Duodenal mucosa (tissue), 2 donors: ENCODE measurements at regions not wholly inside any gene's neighbourhood (a gene's known extent, or its start where the extent isn't known, plus 50 kb on each side); places are given as distances from the start of the nearest gene placed in this dataset.

Experiments used
- H3K27ac ChIP-seq: one replicate; pipeline ENCODE4 v1.7.0; 2013; ENCODE audit warnings: low read depth, low read length
- H3K27me3 ChIP-seq, 2 donors: one replicate each; pipeline ENCODE4 v1.7.0; 2013; ENCODE audit warnings: low read length in 2 of 2, control low read depth in 1 of 2; ENCODE audit not compliant: insufficient read depth in 2 of 2, control insufficient read depth in 1 of 2
- H3K36me3 ChIP-seq, 2 donors: one replicate each; pipeline ENCODE4 v1.7.0; 2013; ENCODE audit warnings: low read length in 2 of 2, control low read depth in 1 of 2; ENCODE audit not compliant: insufficient read depth in 2 of 2, control insufficient read depth in 1 of 2
- H3K4me1 ChIP-seq, 2 donors: one replicate each; pipeline ENCODE4 v1.7.0; 2013; ENCODE audit warnings: low read length in 2 of 2, control low read depth in 1 of 2; ENCODE audit not compliant: insufficient read depth in 2 of 2, control insufficient read depth in 1 of 2
- H3K4me3 ChIP-seq, 2 donors: one replicate each; pipeline ENCODE4 v1.7.0; 2013; ENCODE audit warnings: low read length in 2 of 2, low read depth in 1 of 2
- H3K9ac ChIP-seq, 2 donors: one replicate each; pipeline ENCODE4 v1.7.0; 2013; ENCODE audit warnings: low read length in 2 of 2, low read depth in 1 of 2
- H3K9me3 ChIP-seq, 2 donors: one replicate each; pipeline ENCODE4 v1.7.0; 2013; ENCODE audit warnings: low read length in 2 of 2, control low read depth in 1 of 2; ENCODE audit not compliant: control insufficient read depth in 1 of 2

DNA sequence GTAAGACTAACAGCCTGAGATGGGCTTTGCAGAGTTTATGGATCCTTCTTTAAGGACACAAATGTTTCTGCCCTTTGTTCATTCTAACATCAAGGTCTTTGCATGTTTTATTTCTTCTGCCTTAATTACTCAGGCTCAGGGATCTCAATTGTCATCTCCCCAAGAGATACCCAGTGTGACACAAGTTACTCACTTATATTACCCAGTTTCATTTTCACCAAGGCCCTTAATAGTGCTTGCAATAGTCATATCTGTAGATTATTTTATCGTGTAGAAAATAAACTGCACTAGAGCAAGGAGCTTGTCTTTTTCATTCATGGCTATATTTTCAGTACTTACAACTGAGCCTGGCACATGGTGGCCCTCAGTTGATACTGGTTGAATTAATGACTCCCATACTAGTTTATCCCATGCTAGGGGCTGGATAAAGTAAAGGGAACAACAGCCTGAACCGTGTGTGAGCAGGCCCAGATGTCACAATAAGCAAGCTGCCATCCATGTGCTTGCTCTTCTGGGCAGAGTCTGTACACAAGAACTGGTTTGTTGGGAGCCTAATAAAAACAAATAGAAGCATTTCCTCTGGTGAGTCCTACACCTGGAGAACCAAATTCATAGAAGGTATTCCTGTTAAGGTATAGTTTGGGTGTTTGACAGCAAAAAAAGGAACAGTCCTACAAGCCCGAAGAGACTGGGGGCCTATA is 112.5 kb upstream of the CD180 start:
- Histone ChIP-seq H3K9me3 (peaks cover 0 to 5% of the 10 kb centered on the region in 2 donors), H3K9ac (no peak overlapping the region), H3K4me1 (no peaks in the 10 kb centered on the region), H3K27me3 (no peaks in the 10 kb centered on the region), H3K27ac (no peak overlapping the region), H3K36me3 (no peaks in the 10 kb centered on the region), H3K4me3 (no peak overlapping the region)

DNA sequence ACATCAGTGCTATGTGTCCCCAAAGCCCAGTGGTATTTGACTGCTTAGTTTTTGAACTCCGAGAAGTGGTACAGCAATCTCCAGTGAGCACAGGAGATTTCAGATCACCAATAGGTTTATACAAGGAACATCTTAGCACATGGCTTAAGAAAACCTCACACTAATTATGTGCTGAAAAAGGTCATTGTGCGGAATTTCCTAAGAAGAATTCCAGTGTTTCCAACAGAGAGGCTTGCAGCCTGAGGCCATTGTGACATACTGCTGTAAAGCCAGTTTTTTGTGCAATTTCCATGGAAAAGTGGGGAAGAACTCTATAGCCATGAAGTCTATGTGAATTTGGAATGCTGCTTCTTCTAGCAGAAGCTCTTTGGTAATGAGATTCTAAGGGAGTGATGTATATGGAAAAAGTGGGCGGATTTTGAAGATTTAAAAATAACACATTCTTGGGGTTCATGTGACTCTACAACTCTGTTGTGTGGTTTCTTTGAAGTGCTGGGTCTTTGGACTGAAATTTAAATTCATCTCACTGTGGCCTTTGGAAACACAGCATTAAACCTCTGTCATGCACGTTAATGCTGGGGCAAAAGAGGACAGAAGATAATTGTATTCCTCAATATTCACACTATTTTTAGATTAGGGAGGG is 110.5 kb upstream of the CD180 start:
- no peaks in the 10 kb centered on the region for H3K4me1 ChIP-seq
- no peak overlapping the region for H3K27ac ChIP-seq
- H3K9ac ChIP-seq: no peak overlapping the region
- no peaks in the 10 kb centered on the region for H3K36me3 ChIP-seq
- H3K4me3 ChIP-seq: no peak overlapping the region
- H3K9me3 ChIP-seq: peaks cover 0 to 3% of the 10 kb centered on the region in 2 donors
- no peaks in the 10 kb centered on the region for H3K27me3 ChIP-seq

DNA sequence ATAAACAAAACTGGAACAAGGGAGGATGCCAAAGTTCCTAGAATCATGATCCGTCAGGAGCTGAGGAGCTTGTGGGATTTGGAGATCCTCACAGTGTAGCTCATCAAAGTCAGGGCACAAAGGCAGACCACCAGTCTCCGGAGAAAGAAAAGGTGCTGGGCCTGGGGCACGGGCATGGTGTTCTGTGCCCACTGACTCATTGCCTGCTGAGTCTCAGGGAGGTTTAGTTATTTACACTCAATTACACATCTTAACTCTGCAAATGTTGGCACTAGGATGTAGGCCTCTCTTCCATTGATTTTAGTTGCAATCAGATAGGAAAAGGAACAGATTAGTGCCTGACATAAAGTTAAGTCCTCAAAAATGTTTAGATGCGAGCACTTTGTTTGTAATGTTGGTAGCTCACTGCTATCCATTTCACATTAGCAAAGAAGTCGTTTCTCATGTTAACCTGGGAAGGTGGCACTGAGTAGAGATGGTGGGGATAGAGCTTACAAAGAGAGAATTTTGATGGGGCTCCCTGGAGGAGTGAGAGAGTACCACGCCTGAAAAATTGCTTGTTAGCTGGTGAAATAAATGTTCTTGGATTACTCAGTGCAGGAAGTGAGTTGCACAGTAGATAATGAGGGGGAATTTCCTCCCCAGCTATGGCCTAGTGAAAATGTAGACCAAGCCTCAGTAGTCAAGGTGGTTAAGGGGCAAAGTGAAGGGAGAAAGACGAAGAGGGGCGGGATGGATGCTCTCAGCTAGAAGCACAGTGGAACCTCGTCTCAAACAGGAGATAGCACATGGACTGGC is 109.5 kb upstream of the CD180 start:
- Histone ChIP-seq H3K4me3 (no peak overlapping the region), H3K4me1 (peaks cover 3 to 4% of the 10 kb centered on the region in 2 donors), H3K27me3 (no peaks in the 10 kb centered on the region), H3K9me3 (peaks cover 0 to 3% of the 10 kb centered on the region in 2 donors), H3K36me3 (no peaks in the 10 kb centered on the region), H3K9ac (no peak overlapping the region), H3K27ac (no peak overlapping the region)

DNA sequence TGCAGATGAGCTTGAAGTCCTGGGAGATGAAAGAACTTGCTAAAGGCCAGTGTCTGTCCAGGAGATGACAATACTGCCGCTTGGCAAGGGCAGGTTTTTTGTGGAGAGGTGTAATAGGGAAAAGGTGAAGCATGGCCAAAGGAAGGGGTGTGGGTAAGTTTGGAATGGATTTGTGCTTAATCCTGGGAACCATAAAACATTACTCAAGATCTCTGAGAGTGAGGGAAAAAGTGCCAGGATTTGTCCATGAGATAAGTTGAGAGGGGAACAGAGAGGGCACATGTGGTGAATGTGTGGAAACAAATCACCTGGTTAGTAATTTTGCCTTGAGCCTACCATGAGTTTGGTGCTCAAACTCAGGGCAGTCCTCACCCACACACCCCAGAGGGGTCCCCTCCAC is 108.8 kb upstream of the CD180 start:
- Histone ChIP-seq H3K27me3 (no peaks in the 10 kb centered on the region), H3K9me3 (peaks cover 0 to 3% of the 10 kb centered on the region in 2 donors), H3K36me3 (no peaks in the 10 kb centered on the region), H3K4me3 (no peak overlapping the region), H3K4me1 (peaks cover 3 to 4% of the 10 kb centered on the region in 2 donors), H3K27ac (no peak overlapping the region), H3K9ac (no peak overlapping the region)

DNA sequence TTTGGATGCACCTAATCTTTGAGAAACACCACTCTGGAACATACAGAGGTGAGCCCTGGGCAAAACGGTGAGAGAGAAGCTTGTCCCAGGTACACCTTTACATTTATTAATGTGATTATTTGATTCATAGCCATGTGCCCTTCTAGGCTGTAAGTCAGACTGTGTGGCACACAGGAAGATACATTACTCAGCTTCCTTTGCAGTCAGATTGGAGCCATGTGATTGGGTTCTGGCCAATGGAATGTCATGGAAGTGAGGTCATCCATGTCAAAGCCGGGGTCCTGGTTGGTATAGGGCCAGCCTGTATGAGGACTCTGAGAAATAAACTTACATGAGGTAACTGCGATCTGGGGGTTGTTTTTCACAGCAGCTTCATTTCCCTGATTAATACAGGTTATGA is 106.8 kb upstream of the CD180 start:
- Histone ChIP-seq H3K36me3 (no peaks in the 10 kb centered on the region), H3K4me3 (no peak overlapping the region), H3K9ac (no peak overlapping the region), H3K9me3 (no peaks in the 10 kb centered on the region), H3K27ac (no peak overlapping the region), H3K27me3 (no peaks in the 10 kb centered on the region), H3K4me1 (peaks cover 3 to 4% of the 10 kb centered on the region in 2 donors)

DNA sequence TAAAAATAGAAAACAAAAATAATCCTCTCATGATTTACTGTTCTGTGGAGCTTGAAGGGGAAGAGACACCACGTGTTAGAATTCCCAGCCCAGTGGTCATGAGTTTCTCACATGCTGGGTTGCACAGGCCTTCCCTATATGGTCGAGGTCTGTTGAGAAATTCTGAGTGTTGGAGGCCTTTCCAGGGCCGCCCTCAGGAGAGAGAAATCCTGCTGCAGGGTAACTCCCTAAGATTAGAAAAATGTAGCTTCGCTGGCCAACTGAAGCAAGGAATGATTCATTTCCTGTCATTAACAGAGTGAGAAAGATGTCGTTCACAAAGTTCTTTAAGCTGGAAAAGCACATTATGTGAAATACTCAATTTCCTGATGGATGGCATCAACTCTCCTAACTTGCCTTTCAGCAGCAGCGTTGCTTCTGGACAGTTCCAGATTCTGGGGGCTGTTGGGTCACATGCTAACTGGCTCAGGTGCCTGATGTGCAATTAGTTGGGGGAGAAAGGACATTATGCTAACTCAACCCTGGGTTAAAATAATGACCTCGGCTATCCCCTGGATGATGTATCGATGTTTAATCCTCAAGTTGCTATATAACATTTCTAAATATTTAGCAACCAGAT is 104.8 kb upstream of the CD180 start:
- no peak overlapping the region for H3K9ac ChIP-seq
- no peaks in the 10 kb centered on the region for H3K9me3 ChIP-seq
- H3K4me1 ChIP-seq: peaks cover 3 to 4% of the 10 kb centered on the region in 2 donors
- no peak overlapping the region for H3K27ac ChIP-seq
- H3K36me3 ChIP-seq: no peaks in the 10 kb centered on the region
- no peak overlapping the region for H3K4me3 ChIP-seq
- no peaks in the 10 kb centered on the region for H3K27me3 ChIP-seq

DNA sequence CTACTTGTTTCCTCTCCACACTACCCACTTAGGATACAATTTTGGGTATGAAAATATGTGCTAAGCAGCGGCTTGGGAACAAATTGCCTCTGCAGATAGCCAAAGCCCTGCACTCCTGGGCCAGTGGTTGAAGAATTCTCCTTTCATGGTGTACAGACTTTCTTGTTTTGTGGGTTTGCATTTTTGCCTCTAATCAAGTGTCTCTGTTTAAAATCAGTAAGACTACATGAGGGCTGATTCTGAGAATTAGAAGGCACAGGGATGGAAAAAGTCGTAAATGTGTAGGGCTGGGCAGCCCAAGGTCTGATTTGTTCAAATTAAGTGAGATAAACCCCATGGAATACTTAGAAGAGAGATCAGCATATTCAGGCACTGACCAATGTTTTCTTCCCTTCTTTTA is 103.7 kb upstream of the CD180 start:
- Histone ChIP-seq H3K9ac (no peak overlapping the region), H3K27me3 (no peaks in the 10 kb centered on the region), H3K36me3 (no peaks in the 10 kb centered on the region), H3K4me3 (no peak overlapping the region), H3K27ac (no peak overlapping the region), H3K4me1 (peaks cover 3 to 4% of the 10 kb centered on the region in 2 donors), H3K9me3 (no peaks in the 10 kb centered on the region)

DNA sequence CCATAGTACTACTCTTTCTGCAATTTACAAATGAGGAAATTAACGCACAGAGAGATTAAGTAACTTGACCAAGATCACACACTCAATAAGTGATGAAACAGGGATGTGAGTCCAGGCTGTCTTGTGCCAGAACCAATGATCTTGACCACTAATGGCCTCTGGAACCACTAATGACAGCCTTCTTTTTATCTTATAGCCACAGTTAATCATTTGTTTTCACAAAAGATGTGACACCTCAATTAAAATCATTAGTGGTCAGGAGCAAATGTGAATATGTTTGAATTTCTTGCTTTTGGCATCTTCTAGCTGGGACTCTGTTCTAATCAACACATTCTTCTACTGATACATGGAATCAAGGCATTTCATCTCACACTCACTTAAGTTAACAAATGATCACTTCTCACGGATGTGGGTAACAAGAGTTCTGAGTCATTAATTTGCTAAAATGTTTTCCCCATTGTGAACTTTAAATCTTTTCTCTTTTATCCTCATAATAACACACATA is 102.7 kb upstream of the CD180 start:
- no peak overlapping the region for H3K9ac ChIP-seq

DNA sequence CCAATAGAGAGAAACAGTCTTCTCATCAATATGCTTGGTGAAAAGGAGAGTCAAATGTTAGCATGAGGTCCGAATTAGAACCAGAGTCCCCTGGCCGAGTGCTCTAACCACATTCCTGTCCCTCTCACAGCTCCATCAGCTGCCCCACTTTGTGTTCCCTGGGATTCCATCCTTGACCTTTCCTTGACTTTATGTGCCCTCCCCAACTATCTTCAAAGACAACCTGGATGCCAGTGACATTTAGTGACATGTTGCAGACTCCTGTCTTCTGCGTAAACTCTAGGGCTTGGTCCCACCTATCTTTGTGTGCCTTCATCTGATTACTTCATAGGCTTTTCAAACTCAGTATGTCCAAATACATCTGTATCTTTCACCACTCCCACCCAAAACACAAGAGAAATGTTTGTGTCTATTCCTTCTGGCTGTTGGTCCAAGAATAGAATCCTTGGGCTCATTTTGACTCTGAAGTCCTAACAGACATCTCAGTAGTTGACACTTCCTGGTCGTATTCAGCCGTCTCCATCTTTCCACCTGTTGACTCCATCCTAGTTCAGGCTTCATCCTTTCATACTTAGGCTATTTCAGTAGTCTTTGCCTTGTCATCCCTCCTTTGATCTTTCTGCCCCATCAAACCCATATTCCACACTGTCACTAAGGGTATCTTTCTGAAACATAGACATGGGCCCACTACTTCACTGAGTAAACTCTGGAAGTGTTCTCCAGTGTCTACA is 101.4 kb upstream of the CD180 start:
- Histone ChIP-seq H3K4me3 (no peak overlapping the region), H3K9ac (no peak overlapping the region), H3K36me3 (no peaks in the 10 kb centered on the region), H3K9me3 (no peaks in the 10 kb centered on the region), H3K27me3 (no peaks in the 10 kb centered on the region), H3K4me1 (peaks cover 3 to 4% of the 10 kb centered on the region in 2 donors), H3K27ac (no peak overlapping the region)

More for the DNA sequence above, 102.7 kb upstream of the CD180 start:
- H3K27ac ChIP-seq: no peak overlapping the region
- H3K4me1 ChIP-seq: peaks cover 3 to 4% of the 10 kb centered on the region in 2 donors
- H3K36me3 ChIP-seq: no peaks in the 10 kb centered on the region
- H3K9me3 ChIP-seq: no peaks in the 10 kb centered on the region
- no peak overlapping the region for H3K4me3 ChIP-seq
- H3K27me3 ChIP-seq: no peaks in the 10 kb centered on the region
